ENCODE measurements at regions not wholly inside any gene's neighbourhood (a gene's known extent, or its start where the extent isn't known, plus 50 kb on each side); places are given as distances from the start of the nearest gene placed in this dataset.

GRCh38 chr16:11492808-11493530 is 93.8 kb downstream of the LITAF start:
- Histone ChIP-seq H3K4me2 (no peak overlapping the region), H3K79me2 (ENCODE audit: low read depth) (no peaks in the 10 kb centered on the region), H3K9ac (no peak overlapping the region), H3F3A (ENCODE audit: low read depth) (peaks cover 28% of the 10 kb centered on the region), H2AFZ (replicated peaks) (no peak overlapping the region), H3K27ac (no peak overlapping the region), H3K4me1 (peaks cover 17% of the 10 kb centered on the region), H3K36me3 (no peaks in the 10 kb centered on the region), H3K4me3 (no peak overlapping the region), H3K27me3 (no peaks in the 10 kb centered on the region), H3K9me3 (ENCODE audit: low read depth) (no peaks in the 10 kb centered on the region), H4K20me1 (ENCODE audit: low read depth) (no peaks in the 10 kb centered on the region)
- H3K4me1 Mint-ChIP-seq = peaks cover 28% of the 10 kb centered on the region
- peak overlapping the region; percentile 36 for H3K4me3 Mint-ChIP-seq
- H3K9me3 Mint-ChIP-seq = peaks cover 5% of the 10 kb centered on the region
- H3K27ac Mint-ChIP-seq = peak overlapping the region; percentile 84
- TF ChIP-seq EZH2phosphoT487 (IDR thresholded peaks at IDR 0.05) = no peak
- peaks cover 10% of the 10 kb centered on the region for H3K27me3 Mint-ChIP-seq (ENCODE audit: insufficient read depth, low read depth)
- H3K36me3 Mint-ChIP-seq = no peaks in the 10 kb centered on the region
- no peak for DNase-seq (ENCODE audit: low spot score)

GRCh38 chr16:11493531-11493929 is 93.2 kb downstream of the LITAF start:
- H3F3A ChIP-seq (ENCODE audit: low read depth) = peaks cover 30% of the 10 kb centered on the region
- peaks cover 5% of the 10 kb centered on the region for H3K9me3 Mint-ChIP-seq
- no peaks in the 10 kb centered on the region for H3K36me3 ChIP-seq
- no peaks in the 10 kb centered on the region for H3K79me2 ChIP-seq (ENCODE audit: low read depth)
- TF ChIP-seq CTCF (IDR thresholded peaks at IDR 0.05) (no peak), EZH2phosphoT487 (IDR thresholded peaks at IDR 0.05) (no peak), EZH2 (IDR thresholded peaks at IDR 0.05) (no peak)
- no peak overlapping the region for H3K4me3 Mint-ChIP-seq
- H3K4me2 ChIP-seq = no peak overlapping the region
- no peak overlapping the region for H2AFZ ChIP-seq (replicated peaks)
- no peak for DNase-seq (ENCODE audit: low spot score)
- no peaks in the 10 kb centered on the region for H3K36me3 Mint-ChIP-seq
- H3K9me3 ChIP-seq (ENCODE audit: low read depth) = no peaks in the 10 kb centered on the region
- H3K27me3 ChIP-seq = no peaks in the 10 kb centered on the region
- peaks cover 31% of the 10 kb centered on the region for H3K4me1 Mint-ChIP-seq
- no peaks in the 10 kb centered on the region for H4K20me1 ChIP-seq (ENCODE audit: low read depth)
- H3K27me3 Mint-ChIP-seq (ENCODE audit: insufficient read depth, low read depth) = peaks cover 10% of the 10 kb centered on the region
- no peak overlapping the region for H3K9ac ChIP-seq
- H3K27ac ChIP-seq = no peak overlapping the region
- no peak overlapping the region for H3K4me3 ChIP-seq
- no peak overlapping the region for H3K27ac Mint-ChIP-seq
- peaks cover 19% of the 10 kb centered on the region for H3K4me1 ChIP-seq

- H3K9me3 Mint-ChIP-seq = peaks cover 5% of the 10 kb centered on the region
- no peaks in the 10 kb centered on the region for H3K27me3 ChIP-seq
- no peak overlapping the region for H3K9ac ChIP-seq
- no peaks in the 10 kb centered on the region for H3K9me3 ChIP-seq (ENCODE audit: low read depth)
- peaks cover 10% of the 10 kb centered on the region for H3K27me3 Mint-ChIP-seq (ENCODE audit: insufficient read depth, low read depth)
- H2AFZ ChIP-seq (replicated peaks) = no peak overlapping the region
- no peak overlapping the region for H3K27ac Mint-ChIP-seq
- DNase-seq (ENCODE audit: low spot score) = no peak
- H3K36me3 Mint-ChIP-seq = no peaks in the 10 kb centered on the region
- peaks cover 19% of the 10 kb centered on the region for H3K4me1 ChIP-seq
- H3K79me2 ChIP-seq (ENCODE audit: low read depth) = no peaks in the 10 kb centered on the region
- no peak overlapping the region for H3K27ac ChIP-seq
- H3K4me2 ChIP-seq = no peak overlapping the region
- peaks cover 34% of the 10 kb centered on the region for H3K4me1 Mint-ChIP-seq
- H3K4me3 ChIP-seq = no peak overlapping the region
- H3K36me3 ChIP-seq = no peaks in the 10 kb centered on the region
- no peak overlapping the region for H3K4me3 Mint-ChIP-seq
- peaks cover 33% of the 10 kb centered on the region for H3F3A ChIP-seq (ENCODE audit: low read depth)
- no peaks in the 10 kb centered on the region for H4K20me1 ChIP-seq (ENCODE audit: low read depth)
- TF ChIP-seq EZH2phosphoT487 (IDR thresholded peaks at IDR 0.05) (no peak), EZH2 (IDR thresholded peaks at IDR 0.05) (no peak), CTCF (IDR thresholded peaks at IDR 0.05) (no peak)
Measured at GRCh38 chr16:11494029-11494428, 92.7 kb downstream of the LITAF start.

GRCh38 chr16:11494433-11494832 is 92.3 kb downstream of the LITAF start:
- peaks cover 19% of the 10 kb centered on the region for H3K4me1 ChIP-seq
- Mint-ChIP-seq H3K9me3 (peaks cover 5% of the 10 kb centered on the region), H3K4me1 (peaks cover 34% of the 10 kb centered on the region), H3K27ac (no peak overlapping the region), H3K36me3 (no peaks in the 10 kb centered on the region), H3K27me3 (ENCODE audit: insufficient read depth, low read depth) (peaks cover 10% of the 10 kb centered on the region), H3K4me3 (no peak overlapping the region)
- no peak for DNase-seq (ENCODE audit: low spot score)
- H4K20me1 ChIP-seq (ENCODE audit: low read depth) = no peaks in the 10 kb centered on the region
- H2AFZ ChIP-seq (replicated peaks) = no peak overlapping the region
- no peak overlapping the region for H3K9ac ChIP-seq
- H3K27ac ChIP-seq = no peak overlapping the region
- no peak overlapping the region for H3K4me2 ChIP-seq
- H3F3A ChIP-seq (ENCODE audit: low read depth) = peaks cover 33% of the 10 kb centered on the region
- H3K4me3 ChIP-seq = no peak overlapping the region
- no peaks in the 10 kb centered on the region for H3K36me3 ChIP-seq
- no peaks in the 10 kb centered on the region for H3K27me3 ChIP-seq
- TF ChIP-seq EZH2 (IDR thresholded peaks at IDR 0.05) (no peak), CTCF (IDR thresholded peaks at IDR 0.05) (no peak), EZH2phosphoT487 (IDR thresholded peaks at IDR 0.05) (no peak)
- no peaks in the 10 kb centered on the region for H3K79me2 ChIP-seq (ENCODE audit: low read depth)
- H3K9me3 ChIP-seq (ENCODE audit: low read depth) = no peaks in the 10 kb centered on the region
